Memory B cell (primary cell): ENCODE measurements at regions not wholly inside any gene's neighbourhood (a gene's known extent, or its start where the extent isn't known, plus 50 kb on each side); places are given as distances from the start of the nearest gene placed in this dataset.

Experiments
- ATAC-seq: fragments of 150-1000 bp; cut with Tn5 transposase; 2 replicates; pipeline ENCODE4 v1.10.0; 2021; ENCODE audit warnings: low read depth, mild to moderate bottlenecking, moderate library complexity
- DNase-seq, 2 donors: peaks; one replicate each; pipeline ENCODE4 v3.0.0; 2022; ENCODE audit warnings: low spot score in 2 of 2
- H3K27ac Mint-ChIP-seq: one replicate; pipeline ENCODE4 v1.8.0; 2022; ENCODE audit warnings: mild to moderate bottlenecking, moderate library complexity, mixed read lengths
- H3K27me3 Mint-ChIP-seq: one replicate; pipeline ENCODE4 v1.8.0; 2022; ENCODE audit warnings: mixed read lengths
- H3K36me3 Mint-ChIP-seq: one replicate; pipeline ENCODE4 v1.8.0; 2022; ENCODE audit warnings: mild to moderate bottlenecking, mixed read lengths
- H3K4me1 Mint-ChIP-seq: one replicate; pipeline ENCODE4 v1.8.0; 2022; ENCODE audit warnings: mixed read lengths
- H3K4me3 Mint-ChIP-seq: one replicate; pipeline ENCODE4 v1.8.0; 2022; ENCODE audit warnings: mild to moderate bottlenecking, moderate library complexity, mixed read lengths
- H3K9me3 Mint-ChIP-seq: one replicate; pipeline ENCODE4 v1.8.0; 2022; ENCODE audit warnings: mixed read lengths

DNA sequence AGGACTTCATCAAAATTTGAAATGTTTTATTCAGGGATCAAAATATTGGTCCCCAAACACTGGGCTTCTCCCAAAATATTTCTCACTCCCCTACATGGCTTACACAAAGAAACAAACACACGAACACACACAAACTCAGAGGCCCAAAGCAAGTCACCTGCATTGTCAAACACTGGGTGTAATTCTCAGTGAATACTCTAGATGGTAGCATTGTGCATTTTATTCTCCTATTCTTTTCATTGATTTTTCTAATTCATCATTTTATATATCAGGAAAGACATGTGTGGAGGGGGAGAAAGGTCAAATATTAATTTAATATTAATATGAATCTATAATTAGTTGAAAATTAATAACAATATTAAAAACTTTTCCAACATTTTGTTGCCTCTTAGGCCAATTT lies 72.3 kb upstream of the TNMD start:
- Mint-ChIP-seq H3K4me3 (no peak overlapping the region), H3K4me1 (no peaks in the 10 kb centered on the region), H3K27ac (no peak overlapping the region), H3K36me3 (no peaks in the 10 kb centered on the region), H3K9me3 (no peaks in the 10 kb centered on the region), H3K27me3 (peaks cover 3% of the 10 kb centered on the region)
- ATAC-seq (no peak), DNase-seq (peak in 1 of 2 donors; percentile 7)

DNA sequence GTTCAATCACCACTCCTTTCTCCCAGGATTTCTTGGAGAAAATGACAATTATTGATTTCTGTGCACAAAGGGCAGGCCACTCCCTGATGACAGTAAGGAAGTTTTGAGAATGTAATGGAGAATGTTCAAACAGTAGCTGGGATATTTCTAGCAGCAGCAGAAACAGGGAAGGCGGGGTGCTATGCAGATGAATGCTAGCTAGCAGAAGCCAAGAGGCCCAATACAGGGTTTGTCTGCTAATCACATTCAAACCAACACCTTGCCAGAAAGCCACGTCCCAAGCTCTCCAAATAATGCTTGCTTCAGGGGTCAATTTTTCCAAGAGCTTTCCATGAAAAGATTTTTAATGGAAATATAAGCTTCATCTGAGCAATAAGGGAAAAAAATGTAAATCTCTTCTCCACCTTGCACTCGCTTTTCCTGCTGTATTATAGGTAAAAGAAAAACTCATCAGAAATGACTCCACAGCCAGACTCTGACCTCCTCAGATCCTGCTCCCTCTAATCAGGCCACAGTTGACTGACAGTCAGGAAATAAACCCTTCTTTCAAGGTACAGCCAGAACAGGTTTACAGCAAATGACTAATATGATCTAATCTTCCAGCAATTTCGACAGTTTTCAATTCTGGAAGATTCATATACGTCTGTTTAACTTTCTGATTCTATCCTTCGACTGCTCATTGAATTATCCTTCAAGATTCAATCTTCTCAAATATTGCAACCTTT lies 84.7 kb upstream of the PCDH19 start:
- H3K36me3 Mint-ChIP-seq, result no peaks in the 10 kb centered on the region
- H3K4me1 Mint-ChIP-seq, result no peaks in the 10 kb centered on the region
- H3K4me3 Mint-ChIP-seq, result no peak overlapping the region
- ATAC-seq (no peak), DNase-seq (no peak)
- H3K9me3 Mint-ChIP-seq, result peaks cover 3% of the 10 kb centered on the region
- H3K27me3 Mint-ChIP-seq, result peaks cover 6% of the 10 kb centered on the region
- no peak overlapping the region for H3K27ac Mint-ChIP-seq

GRCh38 chrX:100491174-100491573 lies 81.1 kb upstream of the PCDH19 start:
- Mint-ChIP-seq H3K9me3 (no peaks in the 10 kb centered on the region), H3K27ac (no peak overlapping the region), H3K36me3 (no peaks in the 10 kb centered on the region), H3K27me3 (peaks cover 6% of the 10 kb centered on the region), H3K4me1 (no peaks in the 10 kb centered on the region), H3K4me3 (no peak overlapping the region)
- ATAC-seq, result no peak
- DNase-seq, result no peak

DNA sequence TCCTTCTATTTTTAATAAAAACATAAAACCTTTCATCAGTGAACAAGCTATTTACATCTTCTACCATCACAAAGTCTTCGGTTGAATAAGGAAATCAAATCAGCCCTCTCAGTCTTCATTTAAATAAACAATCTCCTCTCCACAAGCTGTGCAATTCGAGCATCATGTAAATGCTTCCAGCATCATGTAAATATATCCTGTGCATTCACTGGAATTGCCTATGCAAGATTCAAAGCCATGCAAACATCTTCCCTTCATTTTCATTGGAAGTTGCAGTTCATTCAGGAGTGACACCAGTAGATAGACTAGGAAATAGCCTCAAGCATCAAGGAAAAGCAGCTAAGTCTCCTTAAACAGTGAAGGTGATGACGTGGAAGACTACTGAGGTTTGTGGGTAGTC lies 77.7 kb upstream of the PCDH19 start:
- no peak overlapping the region for H3K4me3 Mint-ChIP-seq

DNA sequence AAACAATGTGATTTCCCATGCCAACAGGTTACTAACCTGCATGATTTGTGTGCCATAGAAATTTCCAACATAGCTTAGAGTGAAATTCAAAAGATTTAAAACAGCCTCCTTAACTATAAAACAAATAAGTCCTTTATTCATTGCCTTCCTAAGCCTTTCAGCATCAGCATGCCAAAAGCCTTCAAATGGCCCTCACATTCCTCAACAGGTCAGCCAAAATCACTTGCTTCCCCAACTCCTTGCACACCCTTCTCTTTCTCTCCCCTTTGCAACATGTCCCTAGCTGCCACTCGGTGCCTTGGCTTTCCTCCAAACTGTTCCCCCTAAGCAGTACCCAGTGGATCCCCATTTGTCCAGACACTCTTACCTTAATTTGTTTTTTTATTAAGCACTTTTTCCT lies 74.9 kb upstream of the PCDH19 start:
- Mint-ChIP-seq H3K27ac (no peak overlapping the region), H3K4me3 (no peak overlapping the region), H3K9me3 (no peaks in the 10 kb centered on the region), H3K27me3 (no peaks in the 10 kb centered on the region), H3K36me3 (no peaks in the 10 kb centered on the region), H3K4me1 (no peaks in the 10 kb centered on the region)
- no peak for ATAC-seq
- no peak for DNase-seq

More for the DNA sequence above, 77.7 kb upstream of the PCDH19 start:
- no peak for ATAC-seq
- H3K27me3 Mint-ChIP-seq, result peaks cover 6% of the 10 kb centered on the region
- no peaks in the 10 kb centered on the region for H3K36me3 Mint-ChIP-seq
- DNase-seq, result no peak
- no peak overlapping the region for H3K27ac Mint-ChIP-seq
- H3K9me3 Mint-ChIP-seq, result no peaks in the 10 kb centered on the region
- H3K4me1 Mint-ChIP-seq, result no peaks in the 10 kb centered on the region

GRCh38 chrX:100479329-100479728 lies 69.3 kb upstream of the PCDH19 start:
- H3K4me1 Mint-ChIP-seq, result no peaks in the 10 kb centered on the region
- DNase-seq (no peak), ATAC-seq (no peak)
- no peaks in the 10 kb centered on the region for H3K27me3 Mint-ChIP-seq
- H3K36me3 Mint-ChIP-seq, result no peaks in the 10 kb centered on the region
- H3K4me3 Mint-ChIP-seq, result no peak overlapping the region
- peaks cover 1% of the 10 kb centered on the region for H3K9me3 Mint-ChIP-seq
- H3K27ac Mint-ChIP-seq, result no peak overlapping the region

DNA sequence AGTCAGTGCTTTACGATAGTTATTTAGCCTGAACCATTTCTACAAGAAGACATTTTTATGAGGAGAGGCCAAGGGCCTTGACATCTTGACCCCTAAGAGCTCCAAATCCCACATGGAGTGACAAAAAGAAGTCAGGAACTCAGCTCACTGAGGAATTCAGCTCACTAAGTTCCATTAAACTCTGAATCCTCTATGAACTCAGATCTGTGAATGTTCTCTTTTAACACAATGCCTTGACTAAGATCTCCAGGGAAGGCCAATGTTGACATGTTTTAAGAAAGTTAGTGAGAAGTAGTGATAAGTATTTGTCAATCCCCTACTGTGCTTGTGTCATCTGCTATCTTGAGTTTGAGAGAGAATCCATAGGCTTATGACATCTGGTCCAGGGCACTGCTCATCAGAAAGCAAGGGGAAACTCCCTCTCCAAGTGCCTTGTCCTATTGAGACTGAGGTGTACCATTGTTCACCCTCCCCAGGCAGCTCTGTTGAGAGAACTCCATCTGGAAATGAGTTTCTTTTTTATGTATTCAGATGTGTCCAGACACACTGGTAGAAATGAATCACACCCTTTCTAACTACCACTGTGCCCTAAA lies 68.7 kb upstream of the PCDH19 start:
- ATAC-seq, result no peak
- Mint-ChIP-seq H3K36me3 (no peaks in the 10 kb centered on the region), H3K4me1 (no peaks in the 10 kb centered on the region)

GRCh38 chrX:100477958-100478357 lies 67.9 kb upstream of the PCDH19 start:
- no peak for ATAC-seq
- DNase-seq, result no peak
- Mint-ChIP-seq H3K4me1 (no peaks in the 10 kb centered on the region), H3K27me3 (peaks cover 1% of the 10 kb centered on the region), H3K27ac (no peak overlapping the region), H3K36me3 (no peaks in the 10 kb centered on the region), H3K9me3 (peaks cover 3% of the 10 kb centered on the region), H3K4me3 (no peak overlapping the region)

More for the DNA sequence above, 68.7 kb upstream of the PCDH19 start:
- no peak overlapping the region for H3K27ac Mint-ChIP-seq
- H3K9me3 Mint-ChIP-seq, result peaks cover 3% of the 10 kb centered on the region
- DNase-seq, result no peak
- H3K27me3 Mint-ChIP-seq, result peaks cover 1% of the 10 kb centered on the region
- H3K4me3 Mint-ChIP-seq, result no peak overlapping the region

DNA sequence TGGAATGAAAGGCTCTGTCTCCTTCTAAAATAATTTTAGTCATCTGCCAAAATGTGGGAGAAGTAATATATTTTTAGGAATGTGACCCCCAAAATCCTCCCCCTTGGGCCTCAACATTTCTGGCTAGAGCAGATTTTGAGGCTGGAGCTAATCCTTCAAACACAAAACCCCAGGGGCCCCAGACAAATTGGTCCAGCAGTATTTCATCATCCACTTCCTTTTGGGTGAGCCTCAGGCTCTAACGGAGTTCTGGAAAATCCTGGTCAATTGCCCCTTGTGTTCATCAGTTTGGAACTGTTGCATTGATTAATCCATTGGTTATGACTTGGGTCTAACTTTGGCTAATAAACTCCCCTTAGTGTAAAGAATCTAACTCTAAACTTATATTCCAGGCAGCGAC lies 67.4 kb upstream of the PCDH19 start:
- H3K36me3 Mint-ChIP-seq, result no peaks in the 10 kb centered on the region
- ATAC-seq, result no peak
- peaks cover 1% of the 10 kb centered on the region for H3K27me3 Mint-ChIP-seq
- H3K27ac Mint-ChIP-seq, result no peak overlapping the region
- H3K4me1 Mint-ChIP-seq, result no peaks in the 10 kb centered on the region
- peaks cover 3% of the 10 kb centered on the region for H3K9me3 Mint-ChIP-seq
- no peak for DNase-seq
- H3K4me3 Mint-ChIP-seq, result no peak overlapping the region
